ENCODE measurements at regions not wholly inside any gene's neighbourhood (a gene's known extent, or its start where the extent isn't known, plus 50 kb on each side); places are given as distances from the start of the nearest gene placed in this dataset.
"Not testable (repeated sequence)": the region's sequence is repeated elsewhere in the genome, so short reads cannot be mapped to it uniquely, and the experiment has no call there.

DNA sequence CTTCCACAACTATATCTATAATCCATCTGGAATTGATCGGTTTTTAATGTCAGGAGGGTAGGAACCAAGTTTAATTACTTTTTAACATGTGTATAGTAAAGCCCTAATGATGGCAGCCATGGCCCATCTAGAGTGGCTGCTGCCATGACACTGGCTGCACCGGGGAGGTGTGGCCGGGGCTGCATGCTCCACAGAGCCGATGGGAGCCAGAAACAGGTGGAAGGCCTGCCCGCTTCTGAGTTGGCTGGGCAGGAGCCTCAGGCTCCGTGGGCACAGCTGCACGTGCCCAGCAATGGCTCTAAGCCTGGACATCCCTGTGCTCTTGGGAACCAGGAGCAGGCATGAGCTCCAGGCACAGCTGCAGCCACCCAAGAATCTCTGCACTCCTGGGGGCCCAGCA, 73.0 kb downstream of the GBP6 start:
- no peak for DNase-seq (ENCODE audit: low read depth in 2 of 2)

GRCh38 chr1:89438301-89438700, 74.4 kb downstream of the GBP6 start:
- DNase-seq (ENCODE audit: low read depth in 2 of 2) = not testable (repeated sequence)

DNA sequence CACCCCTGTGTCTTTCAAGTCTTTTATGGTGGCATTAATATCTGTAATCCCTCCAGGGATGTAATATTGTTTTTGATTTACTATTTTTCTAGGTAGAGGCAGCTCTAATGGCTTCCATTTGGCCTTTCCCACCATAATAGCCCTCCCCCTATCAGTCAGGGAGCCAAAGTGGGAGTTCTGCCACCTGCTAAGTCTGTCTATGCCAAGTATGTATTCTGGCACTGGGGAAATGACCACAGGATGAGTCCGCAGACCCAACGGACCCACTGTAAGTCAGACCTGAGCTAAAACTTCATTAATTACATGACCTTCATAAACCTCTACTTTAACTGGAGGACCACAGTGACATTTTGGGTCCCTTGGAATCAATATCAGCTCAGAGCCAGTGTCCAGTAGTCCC, 77.1 kb downstream of the GBP6 start:
- DNase-seq (ENCODE audit: low read depth in 2 of 2) = no peak

DNA sequence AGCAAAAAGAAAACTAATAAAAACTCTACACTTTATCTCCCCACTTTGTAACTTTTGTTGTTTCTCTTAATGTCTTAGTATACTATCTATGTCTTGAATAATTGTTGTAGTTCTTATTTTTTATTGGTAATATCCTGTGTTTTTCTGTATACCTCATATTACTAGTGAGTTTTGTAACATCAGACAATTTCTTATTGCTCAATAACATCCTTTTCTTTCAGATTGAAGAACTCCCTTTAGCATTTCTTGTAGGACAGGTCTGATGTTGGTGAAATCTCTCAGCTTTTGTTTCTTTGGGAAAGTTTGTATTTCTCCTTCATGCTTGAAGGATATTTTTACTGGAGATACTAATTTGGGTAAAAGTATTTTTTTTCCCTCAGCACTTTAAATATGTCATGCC, 79.8 kb upstream of the LRRC8B start:
- no peak for DNase-seq (ENCODE audit: low read depth in 2 of 2)

- no peak for DNase-seq (ENCODE audit: low read depth in 2 of 2)
These were observed 73.6 kb upstream of the LRRC8B start for GRCh38 chr1:89451011-89451410.

DNA sequence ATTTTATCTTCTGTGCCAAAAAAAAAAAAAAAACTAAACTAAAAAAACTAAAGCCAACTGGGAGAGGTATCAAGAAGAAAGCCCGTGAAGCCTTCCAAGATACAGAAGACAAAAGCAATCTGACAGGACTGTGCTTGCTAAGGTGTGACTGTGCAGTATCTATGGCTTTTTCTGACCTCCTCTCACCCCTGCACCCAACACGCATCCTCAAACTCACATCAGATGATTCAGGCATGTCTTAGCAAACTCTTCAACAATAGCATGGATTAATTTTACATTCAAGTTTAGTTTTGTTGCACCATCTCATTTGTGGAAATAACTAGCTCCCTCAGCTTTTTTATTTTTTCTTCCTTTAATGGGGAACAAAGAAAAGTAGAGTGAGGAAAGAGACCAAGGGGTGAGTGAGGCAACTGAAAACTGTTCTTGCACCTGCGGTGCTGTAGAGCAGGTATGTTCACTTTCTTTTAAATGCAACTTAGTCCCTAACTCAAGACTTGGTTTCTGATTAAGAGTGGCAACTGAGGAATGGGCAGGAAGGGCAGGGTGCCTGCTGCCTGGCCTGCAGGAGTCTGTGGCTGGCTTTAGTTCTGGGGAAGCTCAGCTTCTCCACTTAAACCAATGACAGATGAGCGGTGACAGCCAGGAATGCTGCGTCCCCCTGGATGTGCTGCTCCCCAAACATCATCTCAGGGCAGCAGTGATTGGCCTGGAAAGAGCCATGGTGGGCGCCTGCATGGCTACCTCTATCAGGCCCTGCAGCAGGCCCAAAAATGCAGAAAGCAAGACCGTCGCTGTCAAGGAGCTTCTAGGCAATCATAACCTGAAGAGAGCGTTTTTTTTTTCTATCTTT, 71.3 kb upstream of the LRRC8B start:
- no peak for DNase-seq (ENCODE audit: low read depth in 2 of 2)

GRCh38 chr1:89454845-89455521, 69.6 kb upstream of the LRRC8B start:
- DNase-seq (ENCODE audit: low read depth in 2 of 2) = peak in 1 of 2 donors; percentile 26

- DNase-seq (ENCODE audit: low read depth in 2 of 2) = no peak
These were observed 67.6 kb upstream of the LRRC8B start for GRCh38 chr1:89457046-89457445.

- DNase-seq (ENCODE audit: low read depth in 2 of 2) = no peak
These were observed 65.5 kb upstream of the LRRC8B start for GRCh38 chr1:89459081-89459480.

DNA sequence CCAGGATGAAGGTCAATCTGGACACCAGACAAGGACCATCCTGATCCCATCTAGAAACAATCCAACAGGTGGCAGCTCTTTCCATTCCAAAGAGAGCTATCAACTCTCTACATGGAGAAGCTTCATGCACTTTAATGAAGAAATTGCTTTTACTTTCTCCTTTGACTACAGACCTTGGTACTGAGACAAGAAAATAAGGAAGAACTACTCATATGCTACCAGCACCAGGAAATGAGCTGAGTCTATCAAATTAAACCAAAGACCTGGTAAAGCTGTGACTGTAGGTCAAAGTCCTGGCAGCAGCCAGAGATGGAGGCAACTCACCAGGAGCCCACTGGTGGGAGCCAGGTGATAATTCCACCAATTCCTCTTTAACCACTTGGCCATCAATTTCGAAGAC, 64.3 kb upstream of the LRRC8B start:
- no peak for DNase-seq (ENCODE audit: low read depth in 2 of 2)

GRCh38 chr1:89462250-89462649, 62.4 kb upstream of the LRRC8B start:
- no peak for DNase-seq (ENCODE audit: low read depth in 2 of 2)

DNA sequence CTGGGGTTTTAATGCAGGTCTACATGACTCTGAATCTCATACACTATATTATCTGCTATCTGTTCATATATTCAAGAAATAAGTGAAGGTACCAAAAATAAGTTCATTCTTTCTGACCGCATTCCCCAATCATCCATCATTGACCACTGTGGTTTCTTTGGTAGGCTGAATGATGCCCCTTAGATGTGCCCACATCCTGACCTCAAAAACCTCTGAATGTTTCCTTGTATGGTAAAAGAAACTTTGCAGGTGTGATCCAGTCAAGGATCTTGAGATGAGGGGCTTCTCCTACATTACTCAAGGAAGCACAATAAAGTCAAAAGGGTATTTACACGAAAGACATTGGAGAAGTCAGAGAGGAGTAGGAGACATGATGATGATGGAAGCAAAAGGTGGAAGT, 60.6 kb upstream of the LRRC8B start:
- no peak for DNase-seq (ENCODE audit: low read depth in 2 of 2)

DNA sequence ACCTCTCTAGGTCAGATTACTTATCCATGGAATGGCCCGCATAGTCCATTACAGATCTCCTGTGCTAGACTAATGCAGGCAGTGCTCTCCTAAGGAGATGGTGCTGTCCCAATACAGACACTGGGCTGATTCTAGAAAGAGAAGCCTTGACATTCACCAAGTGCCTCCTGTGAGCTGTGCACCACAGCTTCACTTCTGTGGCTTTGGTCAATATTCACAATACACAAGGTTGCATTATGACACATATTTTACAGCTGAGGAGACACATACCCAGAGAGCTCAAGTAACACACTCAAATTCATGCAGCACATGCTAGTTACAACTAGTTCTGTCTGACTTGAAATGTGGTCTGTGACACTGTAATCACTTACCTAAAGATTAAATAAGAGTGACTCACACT, 59.4 kb upstream of the LRRC8B start:
- no peak for DNase-seq (ENCODE audit: low read depth in 2 of 2)

GRCh38 chr1:89466307-89466930, 58.2 kb upstream of the LRRC8B start:
- DNase-seq (ENCODE audit: low read depth in 2 of 2) = no peak

DNA sequence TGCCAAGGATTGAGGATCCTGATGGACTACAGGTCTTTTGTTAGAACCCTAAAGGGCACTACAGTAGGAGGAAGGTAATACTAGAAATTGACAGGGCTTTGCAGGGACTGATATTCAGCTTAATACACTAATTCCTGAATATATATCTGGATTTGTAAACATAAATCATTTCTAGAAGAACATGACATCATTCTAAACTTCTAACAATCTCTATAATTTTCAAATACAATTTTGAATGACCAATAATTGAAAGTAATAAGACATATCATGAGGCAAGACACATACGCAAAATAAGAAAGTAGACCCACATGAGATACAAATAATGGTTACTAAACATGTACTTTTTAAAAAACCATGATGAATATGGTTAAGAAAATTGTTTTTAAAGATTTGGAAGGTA, 52.4 kb upstream of the LRRC8B start:
- DNase-seq (ENCODE audit: low read depth in 2 of 2) = no peak

GRCh38 chr1:89472886-89473417, 51.7 kb upstream of the LRRC8B start:
- no peak for DNase-seq (ENCODE audit: low read depth in 2 of 2)
